Lower lobe of right lung (tissue), 2 donors: ENCODE measurements at regions not wholly inside any gene's neighbourhood (a gene's known extent, or its start where the extent isn't known, plus 50 kb on each side); places are given as distances from the start of the nearest gene placed in this dataset.
"Not testable (repeated sequence)": the region's sequence is repeated elsewhere in the genome, so short reads cannot be mapped to it uniquely, and the experiment has no call there.

ENCODE experiments used
- ATAC-seq, 2 donors: fragments of 200-7000 bp; cut with Tn5 transposase; one replicate each; pipeline ENCODE4 v1.9.1; 2020 to 2022; ENCODE audit warnings: mild to moderate bottlenecking in 2 of 2, moderate library complexity in 2 of 2
- DNase-seq: peaks from one replicate; pipeline ENCODE4 v3.0.0-alpha.2; 2020
- H3K27ac ChIP-seq: fragments of 200-600 bp; one replicate; pipeline ENCODE4 v1.8.0; 2022
- H3K27me3 ChIP-seq: fragments of 200-600 bp; one replicate; pipeline ENCODE4 v1.8.0; 2022; ENCODE audit warnings: low read depth
- H3K36me3 ChIP-seq: fragments of 200-600 bp; one replicate; pipeline ENCODE4 v1.8.0; 2022; ENCODE audit warnings: mild to moderate bottlenecking
- H3K4me1 ChIP-seq: fragments of 200-600 bp; one replicate; pipeline ENCODE4 v1.8.0; 2022
- H3K4me3 ChIP-seq: fragments of 200-600 bp; one replicate; pipeline ENCODE4 v1.8.0; 2022; ENCODE audit warnings: mild to moderate bottlenecking
- H3K9me3 ChIP-seq: fragments of 200-600 bp; one replicate; pipeline ENCODE4 v1.8.0; 2022
- CTCF ChIP-seq: fragments of 200-600 bp; IDR thresholded peaks from one replicate; pipeline ENCODE4 v1.8.0; 2022; ENCODE audit warnings: antibody characterized with exemption, mild to moderate bottlenecking
- intact Hi-C: fragments of 100-400 bp; cut with DNase I; formaldehyde crosslinking; loops from one replicate; pipeline ENCODE4 v1.11.0; 2022
- donor health status: DM: no; HTN: yes; CAD: no; lungs with severe emphysema.

GRCh38 chr9:118686959-118687358, 682.3 kb downstream of the BRINP1 start:
- H3K27ac ChIP-seq: no peak overlapping the region

DNA sequence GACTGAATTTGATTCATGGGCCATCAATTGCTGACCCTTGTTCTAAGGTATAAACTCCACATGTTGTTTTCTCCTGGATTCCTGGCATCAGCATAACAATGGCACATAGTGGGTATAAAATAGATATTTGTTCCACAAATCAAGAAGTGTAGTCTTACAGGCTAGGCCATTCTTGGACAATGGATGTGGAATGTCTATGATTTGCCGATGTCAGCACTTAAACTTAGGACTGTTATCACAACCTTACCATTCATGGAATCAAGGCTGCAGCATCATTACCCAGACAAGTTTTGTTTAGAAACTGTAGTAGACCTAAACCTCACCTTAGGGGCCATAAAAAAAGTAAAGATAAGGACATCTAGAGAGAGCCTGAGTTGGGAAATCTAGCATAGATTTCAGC, 680.0 kb downstream of the BRINP1 start:
- H3K9me3 ChIP-seq: no peaks in the 10 kb centered on the region
- H3K4me1 ChIP-seq: no peaks in the 10 kb centered on the region
- H3K27ac ChIP-seq: no peak overlapping the region
- intact Hi-C loops: no loop called here
- DNase-seq (no peak), ATAC-seq (no peak)
- no peaks in the 10 kb centered on the region for H3K36me3 ChIP-seq
- no peak for TF ChIP-seq CTCF
- H3K27me3 ChIP-seq: no peaks in the 10 kb centered on the region
- H3K4me3 ChIP-seq: no peak overlapping the region

More at GRCh38 chr9:118686959-118687358, 682.3 kb downstream of the BRINP1 start:
- no peaks in the 10 kb centered on the region for H3K27me3 ChIP-seq
- no peaks in the 10 kb centered on the region for H3K36me3 ChIP-seq
- no peak for ATAC-seq
- DNase-seq: no peak
- TF ChIP-seq CTCF: no peak
- H3K9me3 ChIP-seq: no peaks in the 10 kb centered on the region
- no peak overlapping the region for H3K4me3 ChIP-seq
- intact Hi-C loops: no loop called here
- H3K4me1 ChIP-seq: no peaks in the 10 kb centered on the region

DNA sequence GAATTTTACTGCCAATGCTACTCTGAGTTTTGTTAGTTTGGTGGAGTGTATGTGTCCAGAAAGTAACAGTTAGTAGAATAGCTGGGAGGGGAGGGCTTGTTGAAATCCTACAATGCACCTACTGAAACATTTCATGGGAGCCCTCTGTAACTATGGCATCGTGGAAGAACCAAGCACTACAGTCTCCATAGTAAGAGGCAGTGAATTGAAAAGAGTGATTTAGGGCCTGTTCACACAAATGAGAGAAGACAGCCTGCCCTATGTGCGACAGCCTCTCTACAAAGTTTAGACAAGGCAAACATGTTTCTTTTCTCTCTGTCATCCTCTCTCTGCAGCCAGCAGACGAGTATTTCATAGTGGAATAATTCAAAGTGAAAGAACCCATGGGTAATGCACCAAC, 676.6 kb downstream of the BRINP1 start:
- Histone ChIP-seq H3K27me3 (no peaks in the 10 kb centered on the region), H3K4me3 (no peak overlapping the region), H3K36me3 (no peaks in the 10 kb centered on the region), H3K9me3 (no peaks in the 10 kb centered on the region), H3K4me1 (no peaks in the 10 kb centered on the region), H3K27ac (no peak overlapping the region)
- ATAC-seq (no peak), DNase-seq (no peak)
- intact Hi-C loops: no loop called here
- no peak for TF ChIP-seq CTCF

- TF ChIP-seq CTCF: no peak
- intact Hi-C loops: no loop called here
- no peak for ATAC-seq
- Histone ChIP-seq H3K9me3 (no peaks in the 10 kb centered on the region), H3K36me3 (no peaks in the 10 kb centered on the region), H3K27me3 (no peaks in the 10 kb centered on the region), H3K4me1 (no peaks in the 10 kb centered on the region), H3K27ac (no peak overlapping the region), H3K4me3 (no peak overlapping the region)
- DNase-seq: no peak
These were observed 675.6 kb downstream of the BRINP1 start for GRCh38 chr9:118693645-118694044.

DNA sequence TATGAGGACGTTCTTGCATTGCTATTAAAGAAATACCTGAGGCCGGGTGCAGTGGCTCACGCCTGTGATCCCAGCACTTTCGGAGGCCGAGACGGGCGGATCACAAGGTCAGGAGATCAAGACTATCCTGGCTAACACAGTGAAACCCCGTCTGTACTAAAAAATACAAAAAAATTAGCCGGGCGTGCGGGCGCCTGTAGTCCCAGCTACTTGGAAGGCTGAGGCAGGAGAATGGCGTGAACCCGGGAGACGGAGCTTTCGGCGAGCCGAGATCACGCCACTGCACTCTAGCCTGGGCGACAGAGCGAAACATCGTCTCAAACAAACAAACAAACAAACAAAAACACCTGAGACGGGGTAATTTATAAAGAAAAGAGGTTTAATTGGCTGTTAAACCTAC, 674.0 kb downstream of the BRINP1 start:
- H3K9me3 ChIP-seq, intact Hi-C loops, H3K36me3 ChIP-seq, H3K4me1 ChIP-seq, H3K27ac ChIP-seq, DNase-seq, H3K27me3 ChIP-seq, H3K4me3 ChIP-seq, ATAC-seq: not testable (repeated sequence)

GRCh38 chr9:118701985-118702384, 667.2 kb downstream of the BRINP1 start:
- no peak for TF ChIP-seq CTCF
- ATAC-seq: peak in 1 of 2 donors; percentile 90
- H3K27me3 ChIP-seq: no peaks in the 10 kb centered on the region
- no peaks in the 10 kb centered on the region for H3K36me3 ChIP-seq
- intact Hi-C loops: no loop called here
- DNase-seq: no peak
- no peaks in the 10 kb centered on the region for H3K9me3 ChIP-seq
- H3K4me3 ChIP-seq: no peak overlapping the region
- no peaks in the 10 kb centered on the region for H3K4me1 ChIP-seq
- no peak overlapping the region for H3K27ac ChIP-seq
